HepG2 (cell line): ENCODE measurements at regions not wholly inside any gene's neighbourhood (a gene's known extent, or its start where the extent isn't known, plus 50 kb on each side); places are given as distances from the start of the nearest gene placed in this dataset.

ENCODE experiments used
- ATAC-seq: fragments of 200-7000 bp; cut with Tn5 transposase; 3 replicates; pipeline ENCODE4 v1.9.1; 2020; ENCODE audit warnings: mild to moderate bottlenecking, moderate library complexity
- BruUV-seq: library from RNA; stranded (reverse); fragments of 400-500 nt; replicated peaks from 2 replicates; lab custom pipeline; 2021; lab: Mats Ljungman, UMichigan
- CTCF ChIA-PET: fragments of 300-600 bp; formaldehyde crosslinking; extraction: SDS; loops from one replicate; lab custom pipeline; 2021; ENCODE audit warnings: low total read pairs, inconsistent platforms, low intra/inter-chr PET ratio; lab: Yijun Ruan, JAX
- POLR2A ChIA-PET: fragments of 350-600 bp; sonication (Branson Sonifier 250); formaldehyde crosslinking; loops from one replicate; lab custom pipeline; 2020; ENCODE audit warnings: antibody characterized with exemption, inconsistent platforms; lab: Yijun Ruan, JAX
- DNase-seq: peaks from one replicate; pipeline ENCODE4 v3.0.0-alpha.2; 2015; ENCODE audit warnings: low spot score
- FAIRE-seq: peaks from 3 replicates; lab custom pipeline; 2011; peaks lifted over from hg19 to GRCh38; lab: Jason Lieb, UNC
- H2AFZ ChIP-seq: one replicate; pipeline ENCODE4 v1.6.1; 2011; ENCODE audit warnings: low read length, inconsistent platforms
- H3K27ac ChIP-seq: fragments of 300-600 bp; 3 replicates; pipeline ENCODE4 v1.8.0; 2011; ENCODE audit warnings: mixed run types, mild to moderate bottlenecking, mixed read lengths, low read length, inconsistent platforms; ENCODE audit not compliant: insufficient read depth; ENCODE audit errors: extremely low read length
- H3K27me3 ChIP-seq, 2 experiments: fragments of 200-600 bp in 1 of 2; 2 replicates in 1 of 2; 3 replicates in 1 of 2; pipeline versions ENCODE4 v1.6.0 to v1.8.0; 2011; ENCODE audit warnings: low read length in 2 of 2, mild to moderate bottlenecking in 2 of 2, moderate library complexity in 2 of 2, inconsistent platforms in 1 of 2; ENCODE audit not compliant: insufficient read depth in 2 of 2, control insufficient read depth in 1 of 2
- H3K36me3 ChIP-seq, 2 experiments: fragments of 200-600 bp in 1 of 2; replicated peaks in 1 of 2; 2 replicates in 1 of 2; 3 replicates in 1 of 2; pipeline versions ENCODE4 v1.5.1 to v1.8.0; 2011; ENCODE audit warnings: low read length in 2 of 2, inconsistent platforms in 1 of 2; ENCODE audit not compliant: insufficient read depth in 2 of 2, control insufficient read depth in 1 of 2
- H3K4me1 ChIP-seq: 2 replicates; pipeline ENCODE4 v1.5.1; 2012; ENCODE audit warnings: low read length, inconsistent platforms; ENCODE audit not compliant: insufficient read depth
- H3K4me2 ChIP-seq: 2 replicates; pipeline ENCODE4 v1.6.0; 2011; ENCODE audit warnings: low read depth, low read length, inconsistent platforms
- H3K4me3 ChIP-seq, 3 experiments: fragments of 200-600 bp in 1 of 3; sonication (generic), shearing (Covaris generic) in 1 of 3; replicated peaks in 1 of 3; 2 replicates each; pipeline ENCODE4 v1.5.1; 2011 to 2016; ENCODE audit warnings: low read length in 3 of 3, inconsistent platforms in 2 of 3, low read depth in 2 of 3, mild to moderate bottlenecking in 2 of 3, control low read depth in 1 of 3, mixed read lengths in 1 of 3; ENCODE audit not compliant: insufficient read depth in 1 of 3
- H3K79me2 ChIP-seq: one replicate; pipeline ENCODE4 v1.6.1; 2011; ENCODE audit warnings: low read length, inconsistent platforms; ENCODE audit not compliant: insufficient read depth
- H3K9ac ChIP-seq: 2 replicates; pipeline ENCODE4 v1.6.0; 2011; ENCODE audit warnings: mild to moderate bottlenecking, low read depth, low read length, inconsistent platforms; ENCODE audit not compliant: insufficient read depth
- H3K9me3 ChIP-seq: 2 replicates; pipeline ENCODE4 v1.5.1; 2012; ENCODE audit warnings: mild to moderate bottlenecking, low read length
- H4K20me1 ChIP-seq: 2 replicates; pipeline ENCODE4 v1.6.0; 2011; ENCODE audit warnings: inconsistent platforms, mild to moderate bottlenecking, low read length, moderate library complexity; ENCODE audit not compliant: insufficient read depth
- EZH2 ChIP-seq: conservative IDR thresholded peaks from 2 replicates; pipeline ENCODE4 v1.6.1; 2012; ENCODE audit warnings: mild to moderate bottlenecking, low read depth, low read length, moderate library complexity
- FOXC1 ChIP-seq: sonication (generic); formaldehyde crosslinking; IDR thresholded peaks from 2 replicates; pipeline ENCODE4 v1.8.0; 2022; ENCODE audit warnings: mild to moderate bottlenecking, missing genetic modification reagents, borderline replicate concordance
- FOXK1 ChIP-seq: sonication (generic); formaldehyde crosslinking; IDR thresholded peaks from 2 replicates; pipeline ENCODE4 v1.4.0; 2020; ENCODE audit warnings: low read depth, missing genetic modification reagents, borderline replicate concordance
- RAD51 ChIP-seq: fragments of 450-650 bp; IDR thresholded peaks from 2 replicates; pipeline ENCODE4 v1.6.1; 2016; ENCODE audit warnings: borderline replicate concordance
- SRSF9 ChIP-seq: fragments of 200-400 bp; formaldehyde crosslinking; IDR thresholded peaks from 2 replicates; pipeline ENCODE4 v1.6.1; 2018; ENCODE audit warnings: borderline replicate concordance, mild to moderate bottlenecking, low read depth, low read length; ENCODE audit not compliant: insufficient read depth, poor library complexity, severe bottlenecking
- ZFP36 ChIP-seq: fragments of 150-350 bp; IDR thresholded peaks from 2 replicates; pipeline ENCODE4 v1.6.1; 2018; ENCODE audit warnings: borderline replicate concordance, low read length, low read depth; ENCODE audit not compliant: partially characterized antibody
- ZFY ChIP-seq: sonication (generic); formaldehyde crosslinking; IDR thresholded peaks from 2 replicates; pipeline ENCODE4 v1.4.0; 2020; ENCODE audit warnings: missing genetic modification reagents
- ZNF468 ChIP-seq: sonication (generic); formaldehyde crosslinking; IDR thresholded peaks from 2 replicates; pipeline ENCODE4 v1.8.0; 2022; ENCODE audit warnings: mild to moderate bottlenecking, moderate library complexity, missing genetic modification reagents
- WGBS: methylation state at CpG from one replicate; pipeline ENCODE4 v1.1.6; 2017; ENCODE audit warnings: low lambda C conversion rate; 5-methylcytosine and 5-hydroxymethylcytosine counted together
- in situ Hi-C: cut with HindIII; loops from 2 replicates; pipeline ENCODE4 v1.10.0; 2017; ENCODE audit warnings: low pct_unique_long_range_greater_than_20kb; ENCODE audit not compliant: extremely low pct_ligation_motif_present
- intact Hi-C: fragments of 100-400 bp; cut with micrococcal nuclease; formaldehyde crosslinking; loops from one replicate; pipeline ENCODE4 v1.10.0; 2022; ENCODE audit not compliant: unreplicated experiment
- TF ChIP-seq, protein P1 (sequence below): sonication (generic); formaldehyde crosslinking; IDR thresholded peaks from 2 replicates; pipeline ENCODE4 v1.4.0; 2020; ENCODE audit warnings: missing genetic modification reagents, mild to moderate bottlenecking, borderline replicate concordance
- TF ChIP-seq, protein P2 (sequence below): sonication (generic); formaldehyde crosslinking; IDR thresholded peaks from 2 replicates; pipeline ENCODE4 v1.8.0; 2023; ENCODE audit warnings: mild to moderate bottlenecking, missing genetic modification reagents
- TF ChIP-seq, protein P3 (sequence below): sonication (generic); formaldehyde crosslinking; IDR thresholded peaks from 2 replicates; pipeline ENCODE4 v1.4.0; 2020; ENCODE audit warnings: missing genetic modification reagents
- TF ChIP-seq, protein P4 (sequence below): sonication (generic); formaldehyde crosslinking; IDR thresholded peaks from 2 replicates; pipeline ENCODE4 v1.4.0; 2020; ENCODE audit warnings: missing genetic modification reagents, mild to moderate bottlenecking, borderline replicate concordance

DNA sequence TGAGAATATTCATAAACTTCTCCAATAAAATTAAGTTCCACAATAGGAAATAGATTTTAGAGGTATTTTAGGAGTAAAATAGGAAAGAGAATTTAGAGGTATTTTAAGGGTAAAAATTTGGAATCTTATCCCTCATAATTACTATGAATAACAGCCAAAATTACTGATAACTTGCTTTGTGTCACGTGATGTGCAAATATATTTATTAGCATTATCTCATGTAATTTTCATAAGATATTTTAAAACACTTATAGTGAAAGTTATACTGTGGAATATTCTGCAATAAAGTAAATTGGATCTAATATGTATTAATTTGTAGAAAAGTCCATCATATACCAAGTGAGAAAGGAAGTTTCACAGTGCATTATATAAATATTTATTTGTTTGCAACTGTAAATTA, 64.2 kb upstream of the VWDE start:
- no TSS peak for BruUV-seq
- no peaks in the 10 kb centered on the region for H3K4me1 ChIP-seq
- H3K36me3 ChIP-seq = no peaks in the 10 kb centered on the region
- TF ChIP-seq ZNF468 (CRISPR knock-in tag) = no peak
- peak; percentile 62; the same call in 1 of the 2 replicates for TF ChIP-seq RAD51
- no peaks in the 10 kb centered on the region for H3K79me2 ChIP-seq
- in situ Hi-C loops = no loop called here
- no peaks in the 10 kb centered on the region for H4K20me1 ChIP-seq
- no peak overlapping the region for H3K4me2 ChIP-seq
- ChIA-PET CTCF (no interaction called here), POLR2A (no interaction called here)
- no peak for FAIRE-seq
- no peak overlapping the region for H3K4me3 ChIP-seq
- no peak overlapping the region for H3K27ac ChIP-seq
- no peak overlapping the region for H3K9ac ChIP-seq
- intact Hi-C loops = no loop called here
- H2AFZ ChIP-seq = no peak overlapping the region
- no peaks in the 10 kb centered on the region for H3K9me3 ChIP-seq
- no peak for DNase-seq
- ATAC-seq = no peak
- 0% methylated on average over 1 of the region's 1 CpG for WGBS
- H3K27me3 ChIP-seq = no peaks in the 10 kb centered on the region

DNA sequence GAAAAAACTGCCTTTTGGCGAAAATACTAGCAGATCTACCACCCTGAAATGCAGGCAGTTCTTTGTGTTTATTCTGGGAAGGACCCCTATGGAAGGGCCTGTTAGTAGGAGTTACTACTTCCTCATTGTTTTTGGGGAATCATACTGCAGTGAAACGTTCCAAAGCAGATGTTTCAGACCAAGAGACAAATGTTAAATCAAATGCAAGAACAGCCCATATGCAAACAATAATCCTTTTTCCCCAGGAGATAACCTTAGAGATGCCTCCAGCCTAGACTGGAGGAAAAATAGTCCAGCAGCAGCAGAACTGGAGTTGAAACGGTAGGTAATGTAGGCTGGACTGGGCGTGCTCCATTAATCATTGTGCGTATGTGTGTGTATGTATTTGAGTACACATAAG, 65.9 kb upstream of the VWDE start:
- Histone ChIP-seq H4K20me1 (no peaks in the 10 kb centered on the region), H2AFZ (no peak overlapping the region), H3K79me2 (no peaks in the 10 kb centered on the region), H3K36me3 (no peaks in the 10 kb centered on the region), H3K4me2 (no peak overlapping the region), H3K9me3 (no peaks in the 10 kb centered on the region), H3K4me1 (no peaks in the 10 kb centered on the region), H3K27ac (no peak overlapping the region), H3K4me3 (no peak overlapping the region), H3K27me3 (no peaks in the 10 kb centered on the region), H3K9ac (no peak overlapping the region)
- BruUV-seq = no TSS peak
- WGBS = 49% methylated on average over 5 of the region's 5 CpGs
- in situ Hi-C loops = no loop called here
- FAIRE-seq = no peak
- TF ChIP-seq EZH2 (no peak), FOXK1 (CRISPR knock-in tag) (no peak), SRSF9 (no peak), FOXC1 (CRISPR knock-in tag) (no peak), ZFY (CRISPR knock-in tag) (no peak), ZFP36 (no peak)
- TF ChIP-seq, protein P1, sequence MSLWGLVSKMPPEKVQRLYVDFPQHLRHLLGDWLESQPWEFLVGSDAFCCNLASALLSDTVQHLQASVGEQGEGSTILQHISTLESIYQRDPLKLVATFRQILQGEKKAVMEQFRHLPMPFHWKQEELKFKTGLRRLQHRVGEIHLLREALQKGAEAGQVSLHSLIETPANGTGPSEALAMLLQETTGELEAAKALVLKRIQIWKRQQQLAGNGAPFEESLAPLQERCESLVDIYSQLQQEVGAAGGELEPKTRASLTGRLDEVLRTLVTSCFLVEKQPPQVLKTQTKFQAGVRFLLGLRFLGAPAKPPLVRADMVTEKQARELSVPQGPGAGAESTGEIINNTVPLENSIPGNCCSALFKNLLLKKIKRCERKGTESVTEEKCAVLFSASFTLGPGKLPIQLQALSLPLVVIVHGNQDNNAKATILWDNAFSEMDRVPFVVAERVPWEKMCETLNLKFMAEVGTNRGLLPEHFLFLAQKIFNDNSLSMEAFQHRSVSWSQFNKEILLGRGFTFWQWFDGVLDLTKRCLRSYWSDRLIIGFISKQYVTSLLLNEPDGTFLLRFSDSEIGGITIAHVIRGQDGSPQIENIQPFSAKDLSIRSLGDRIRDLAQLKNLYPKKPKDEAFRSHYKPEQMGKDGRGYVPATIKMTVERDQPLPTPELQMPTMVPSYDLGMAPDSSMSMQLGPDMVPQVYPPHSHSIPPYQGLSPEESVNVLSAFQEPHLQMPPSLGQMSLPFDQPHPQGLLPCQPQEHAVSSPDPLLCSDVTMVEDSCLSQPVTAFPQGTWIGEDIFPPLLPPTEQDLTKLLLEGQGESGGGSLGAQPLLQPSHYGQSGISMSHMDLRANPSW (CRISPR knock-in tag) = no peak
- TF ChIP-seq, protein P2, sequence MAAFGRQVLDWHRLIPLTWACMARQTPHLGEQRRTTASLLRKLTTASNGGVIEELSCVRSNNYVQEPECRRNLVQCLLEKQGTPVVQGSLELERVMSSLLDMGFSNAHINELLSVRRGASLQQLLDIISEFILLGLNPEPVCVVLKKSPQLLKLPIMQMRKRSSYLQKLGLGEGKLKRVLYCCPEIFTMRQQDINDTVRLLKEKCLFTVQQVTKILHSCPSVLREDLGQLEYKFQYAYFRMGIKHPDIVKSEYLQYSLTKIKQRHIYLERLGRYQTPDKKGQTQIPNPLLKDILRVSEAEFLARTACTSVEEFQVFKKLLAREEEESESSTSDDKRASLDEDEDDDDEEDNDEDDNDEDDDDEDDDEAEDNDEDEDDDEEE (CRISPR knock-in tag) = no peak
- TF ChIP-seq, protein P3, sequence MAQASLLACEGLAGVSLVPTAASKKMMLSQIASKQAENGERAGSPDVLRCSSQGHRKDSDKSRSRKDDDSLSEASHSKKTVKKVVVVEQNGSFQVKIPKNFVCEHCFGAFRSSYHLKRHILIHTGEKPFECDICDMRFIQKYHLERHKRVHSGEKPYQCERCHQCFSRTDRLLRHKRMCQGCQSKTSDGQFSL = no peak
- TF ChIP-seq, protein P4, sequence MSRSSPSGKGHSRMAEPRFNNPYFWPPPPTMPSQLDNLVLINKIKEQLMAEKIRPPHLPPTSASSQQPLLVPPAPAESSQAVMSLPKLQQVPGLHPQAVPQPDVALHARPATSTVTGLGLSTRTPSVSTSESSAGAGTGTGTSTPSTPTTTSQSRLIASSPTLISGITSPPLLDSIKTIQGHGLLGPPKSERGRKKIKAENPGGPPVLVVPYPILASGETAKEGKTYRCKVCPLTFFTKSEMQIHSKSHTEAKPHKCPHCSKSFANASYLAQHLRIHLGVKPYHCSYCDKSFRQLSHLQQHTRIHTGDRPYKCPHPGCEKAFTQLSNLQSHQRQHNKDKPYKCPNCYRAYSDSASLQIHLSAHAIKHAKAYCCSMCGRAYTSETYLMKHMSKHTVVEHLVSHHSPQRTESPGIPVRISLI (CRISPR knock-in tag) = no peak
- CTCF ChIA-PET = no interaction called here
- ATAC-seq = no peak
- POLR2A ChIA-PET = no interaction called here
- no peak for DNase-seq
- intact Hi-C loops = no loop called here
